Left lobe of liver (tissue), 2 donors: ENCODE measurements at regions not wholly inside any gene's neighbourhood (a gene's known extent, or its start where the extent isn't known, plus 50 kb on each side); places are given as distances from the start of the nearest gene placed in this dataset.

Source experiments
- ATAC-seq: fragments of 200-7000 bp; cut with Tn5 transposase; one replicate; pipeline ENCODE4 v1.9.1; 2020; ENCODE audit warnings: mild to moderate bottlenecking, moderate library complexity
- DNase-seq: peaks from one replicate; pipeline ENCODE4 v3.0.0-alpha.2; 2020; ENCODE audit warnings: low spot score
- donor health status: DM: no; HTN: no; CAD: no; lungs with moderate emphysema.
- donor health status: DM: no; HTN: yes; CAD: no.

- ATAC-seq = no peak
- no peak for DNase-seq
Measured at GRCh38 chr16:85989863-85990643, 91.1 kb downstream of the IRF8 start.

DNA sequence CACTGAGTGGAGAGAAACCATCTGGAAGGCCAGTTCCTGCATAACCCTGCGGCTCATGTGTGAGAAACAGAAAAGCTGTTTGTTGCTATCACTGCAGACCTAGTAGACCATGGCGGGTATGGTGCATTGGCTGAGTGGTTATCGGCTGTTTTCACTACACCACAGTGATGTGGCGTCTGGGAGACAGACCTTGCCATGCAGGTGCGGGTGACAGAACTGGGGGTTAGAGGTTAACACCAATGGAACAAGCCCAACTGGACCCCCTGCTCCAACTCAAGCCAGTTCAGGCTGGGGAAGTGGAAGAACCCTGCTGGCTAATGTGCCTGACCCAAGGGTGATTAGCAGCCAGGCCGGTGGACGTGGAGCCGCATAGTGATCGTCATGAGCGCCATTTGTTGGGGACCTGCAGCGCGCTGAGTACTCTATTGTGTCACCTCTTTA, 91.9 kb downstream of the IRF8 start:
- DNase-seq (no peak), ATAC-seq (no peak)

DNA sequence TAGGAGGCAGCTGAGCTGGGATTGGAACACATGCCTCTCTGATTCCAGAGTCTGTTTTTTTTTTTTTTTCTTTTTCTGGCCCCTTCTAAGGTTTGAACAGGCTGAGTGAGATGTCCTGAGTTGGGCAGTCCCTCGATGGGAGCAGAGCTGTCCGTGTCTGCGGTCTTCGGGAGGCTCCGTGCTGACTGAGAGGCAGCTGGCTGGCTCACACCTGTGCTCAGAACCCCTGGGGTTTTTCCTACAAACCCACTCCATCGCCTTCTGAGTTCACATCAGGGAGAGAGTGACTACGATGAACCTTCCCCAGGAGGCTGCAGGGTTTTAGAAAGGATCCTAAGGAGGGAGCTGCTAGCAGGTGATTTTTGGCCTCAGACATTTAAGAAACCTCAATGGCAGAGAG, 92.5 kb downstream of the IRF8 start:
- DNase-seq (no peak), ATAC-seq (no peak)

GRCh38 chr16:85991856-85992255, 92.9 kb downstream of the IRF8 start:
- DNase-seq (no peak), ATAC-seq (no peak)

DNA sequence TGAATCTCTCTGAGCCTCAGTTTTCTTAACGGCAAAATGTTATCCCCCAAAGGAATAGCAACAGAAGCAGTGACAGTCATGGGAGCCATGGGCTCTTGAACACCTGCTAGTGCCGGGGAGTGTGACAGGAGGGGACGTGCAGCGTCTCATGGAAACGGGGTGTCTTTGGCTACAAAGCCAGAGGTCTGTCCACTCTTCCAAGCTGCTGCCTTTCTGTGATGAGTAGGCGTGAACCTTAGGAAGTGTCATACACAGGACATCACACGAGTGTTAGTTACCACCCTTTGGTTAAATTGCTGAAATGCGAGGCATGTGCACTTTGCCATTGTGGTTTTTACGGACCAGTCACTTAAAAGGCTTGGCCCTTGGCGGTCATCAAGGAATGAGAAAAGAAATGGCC, 93.4 kb downstream of the IRF8 start:
- DNase-seq (no peak), ATAC-seq (no peak)

DNA sequence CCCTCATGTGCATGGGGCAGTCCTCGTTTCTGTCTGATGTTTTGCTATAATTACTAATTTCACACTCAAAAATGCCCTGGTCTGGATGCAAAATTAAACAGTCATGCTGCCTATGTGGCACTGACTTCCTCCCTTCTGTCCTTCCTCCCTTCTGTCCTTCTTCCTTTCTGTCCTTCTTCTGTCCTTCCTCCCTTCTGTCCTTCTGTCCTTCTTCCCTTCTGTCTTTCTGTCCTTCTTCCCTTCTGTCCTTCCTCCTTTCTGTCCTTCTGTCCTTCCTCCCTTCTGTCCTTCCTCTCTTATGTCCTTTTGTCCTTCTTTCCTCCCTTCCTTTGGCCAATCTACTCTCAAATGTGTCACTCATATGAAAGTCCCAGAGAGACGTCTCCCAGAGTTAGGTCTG, 93.8 kb downstream of the IRF8 start:
- no peak for ATAC-seq

GRCh38 chr16:85994492-85995490, 95.8 kb downstream of the IRF8 start:
- DNase-seq (no peak), ATAC-seq (no peak)

More for the DNA sequence above, 93.8 kb downstream of the IRF8 start:
- DNase-seq = no peak

DNA sequence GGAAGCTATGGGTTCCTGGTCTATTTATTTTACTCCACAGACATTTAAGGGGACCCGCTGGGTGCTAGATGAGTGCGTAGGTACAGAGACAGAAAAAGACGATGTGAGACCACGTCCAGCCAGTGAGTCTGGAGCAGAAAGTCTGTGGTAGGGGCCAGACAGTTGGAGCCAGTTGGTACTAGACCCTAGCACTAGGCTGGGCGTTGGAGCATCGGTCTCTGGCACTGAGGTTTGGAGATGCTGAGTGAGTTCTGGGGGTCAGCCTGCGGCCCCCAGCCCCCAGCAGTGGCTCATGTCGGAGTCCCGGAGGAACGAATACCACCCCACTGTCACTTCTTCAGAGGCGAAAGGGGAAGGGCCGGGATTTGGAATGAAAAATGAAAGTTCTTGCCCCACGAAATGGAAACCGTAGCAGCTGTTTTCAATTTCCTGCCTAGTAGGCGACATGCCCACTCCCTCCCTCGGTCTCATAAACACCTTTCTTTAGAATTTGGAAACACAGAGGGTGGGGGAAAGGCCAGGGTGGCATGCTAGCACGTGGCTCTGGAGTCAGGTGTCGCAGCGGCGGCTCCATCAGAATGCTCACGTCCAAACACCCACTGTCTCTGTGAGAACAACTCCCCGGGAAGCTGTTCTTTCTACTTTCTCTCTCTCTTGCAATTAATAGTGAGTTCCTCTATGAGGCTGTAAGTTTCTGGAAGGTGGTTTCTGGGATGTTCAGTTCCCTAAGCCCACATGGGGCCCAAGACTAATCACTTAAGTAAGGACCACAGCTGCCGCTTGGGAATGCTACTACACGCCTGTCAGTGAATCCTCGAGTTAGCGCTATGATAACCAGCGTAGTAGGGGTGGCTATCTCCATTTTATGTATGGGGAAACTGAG, 96.8 kb downstream of the IRF8 start:
- ATAC-seq (no peak), DNase-seq (no peak)

DNA sequence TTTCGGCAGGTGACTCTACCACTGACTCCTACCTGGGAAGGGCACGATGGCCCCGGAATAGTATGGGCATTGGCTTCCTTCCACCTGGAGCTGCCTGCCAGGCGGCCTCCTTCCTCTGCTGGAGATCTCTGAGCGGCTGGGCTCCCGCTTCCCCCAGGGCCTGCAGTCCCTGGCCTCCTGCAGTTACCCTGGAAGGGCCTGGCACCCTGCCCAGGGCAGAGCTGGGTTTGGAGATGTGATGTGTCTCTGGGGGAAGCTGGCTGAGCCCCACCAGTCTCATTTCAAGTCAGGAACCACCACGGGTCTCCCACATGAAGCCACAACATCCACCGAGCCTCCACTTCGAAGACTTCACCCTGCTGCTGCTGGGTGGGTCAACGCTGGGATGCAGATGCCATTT, 97.9 kb downstream of the IRF8 start:
- ATAC-seq (no peak), DNase-seq (no peak)

GRCh38 chr16:85998171-85998867, 99.4 kb downstream of the IRF8 start:
- ATAC-seq (no peak), DNase-seq (no peak)

DNA sequence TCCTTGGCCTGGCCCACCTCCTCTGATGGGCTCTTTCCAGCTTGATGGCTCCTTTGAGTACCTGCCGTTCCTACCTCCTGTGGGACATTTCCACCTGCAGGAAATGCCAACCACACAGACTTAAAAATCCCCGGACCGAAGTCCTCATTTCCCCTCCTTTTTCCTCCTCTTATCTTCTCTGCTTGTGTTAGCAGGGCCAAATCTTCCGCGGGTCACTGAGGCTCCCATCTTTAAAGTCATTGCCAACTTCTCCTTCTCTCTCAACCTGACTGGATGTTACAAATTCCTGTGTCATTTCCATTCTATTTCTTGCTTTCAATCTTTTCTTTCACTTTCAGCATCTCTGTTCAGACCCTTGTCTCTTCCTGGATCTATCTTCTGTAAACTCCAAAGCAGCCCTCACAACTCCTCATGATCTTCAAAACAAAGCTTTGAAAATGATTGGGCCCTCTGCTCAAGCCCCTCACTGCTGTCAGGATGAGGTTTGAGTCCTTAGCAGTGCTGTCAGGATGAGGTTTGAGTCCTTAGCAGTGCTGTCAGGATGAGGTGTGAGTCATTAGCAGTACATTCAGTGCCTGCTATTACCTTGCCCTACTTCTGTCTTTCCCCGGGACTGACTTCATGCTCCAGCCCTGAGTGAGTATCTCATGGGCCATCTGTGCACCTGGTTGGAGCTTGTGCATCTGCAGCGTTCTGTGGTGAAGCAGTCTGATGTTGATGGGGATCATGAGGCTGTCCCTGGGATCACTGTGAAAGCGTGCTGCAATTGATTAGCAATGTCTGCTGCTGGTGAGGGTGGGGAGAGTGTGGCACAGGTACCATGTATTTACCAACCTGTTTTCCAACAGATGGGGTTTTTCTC, 100.1 kb downstream of the IRF8 start:
- ATAC-seq = no peak
- DNase-seq = no peak

- ATAC-seq = no peak
Measured at GRCh38 chr16:85999778-86000177, 100.8 kb downstream of the IRF8 start.

DNA sequence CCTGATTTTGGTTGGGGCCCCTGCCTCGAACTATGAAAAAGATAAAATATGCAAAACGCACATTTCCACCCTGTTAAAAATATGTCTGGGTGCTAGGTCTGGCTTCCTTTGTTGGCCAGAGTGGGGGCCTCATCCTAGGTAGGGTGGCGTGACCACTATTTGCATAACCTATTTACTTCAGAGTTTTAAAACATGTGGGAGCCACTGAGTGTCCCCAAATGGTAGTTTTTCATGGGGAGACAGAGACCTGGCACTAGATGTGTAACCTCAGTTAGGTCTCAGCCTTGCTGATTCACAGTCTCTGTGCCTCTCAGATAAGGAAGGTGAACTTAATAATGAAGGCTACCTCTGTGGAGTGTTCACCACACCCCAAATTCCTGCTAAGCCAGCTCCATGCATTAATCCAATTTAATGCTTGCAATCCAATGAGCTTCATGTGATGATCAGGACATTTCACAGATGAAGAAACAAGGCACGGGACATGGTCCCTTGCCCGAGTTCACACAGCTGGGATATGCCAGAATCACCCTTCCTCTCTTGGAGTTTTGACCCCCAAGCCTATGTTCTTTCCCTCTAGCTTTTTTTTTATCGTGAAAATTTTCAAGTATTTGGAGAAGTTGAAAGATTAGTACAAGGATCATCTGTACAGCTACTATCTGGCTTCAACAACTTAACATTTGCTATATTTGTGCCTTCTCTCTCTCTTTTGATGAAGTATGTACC, 103.4 kb downstream of the IRF8 start:
- DNase-seq = no peak
- no peak for ATAC-seq

More at GRCh38 chr16:85999778-86000177, 100.8 kb downstream of the IRF8 start:
- DNase-seq = no peak

GRCh38 chr16:86007524-86007923, 108.6 kb downstream of the IRF8 start:
- ATAC-seq (no peak), DNase-seq (no peak)

DNA sequence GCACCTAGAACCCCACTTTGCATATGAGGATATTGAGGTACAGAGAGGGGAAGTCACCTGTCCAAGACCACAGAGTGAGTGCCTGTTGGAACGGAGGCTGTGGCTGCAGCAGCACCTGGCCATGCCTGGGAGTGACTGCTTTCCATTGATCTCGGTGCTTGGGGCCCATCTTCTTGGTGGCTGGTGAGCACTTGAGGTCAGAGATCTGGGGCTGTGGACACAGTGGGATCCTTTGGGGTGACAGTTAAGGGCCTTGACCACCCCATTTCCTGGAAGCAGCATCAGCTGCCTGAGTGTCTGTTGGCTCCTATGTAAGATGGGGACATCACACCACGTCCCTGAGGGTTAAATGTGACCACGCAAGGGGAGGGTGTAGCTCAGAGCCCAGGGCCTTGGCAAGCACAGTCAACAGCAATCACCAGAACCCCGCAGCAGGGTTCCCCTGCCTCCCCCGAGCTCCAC, 111.7 kb downstream of the IRF8 start:
- no peak for DNase-seq
- no peak for ATAC-seq

- ATAC-seq (no peak), DNase-seq (no peak)
Measured at GRCh38 chr16:86011532-86011931, 112.6 kb downstream of the IRF8 start.

DNA sequence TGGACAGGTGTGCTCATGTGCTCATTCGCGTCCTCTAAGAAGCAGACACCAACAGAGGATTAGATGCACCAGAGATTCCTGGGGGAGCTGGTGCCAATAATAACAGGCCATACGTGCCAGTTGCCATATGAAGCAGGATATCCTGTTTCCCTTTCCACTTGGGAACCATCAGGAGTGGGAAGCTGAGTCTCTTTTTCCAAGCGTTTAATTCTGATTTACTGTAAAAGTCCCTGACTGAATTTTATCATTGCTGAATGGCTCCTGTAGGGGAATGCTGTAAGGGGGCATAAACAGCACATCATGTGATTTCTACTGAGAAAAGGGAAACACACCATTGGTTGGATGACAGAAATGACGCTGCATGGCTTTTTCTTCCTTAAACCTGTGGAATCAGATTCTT, 113.3 kb downstream of the IRF8 start:
- ATAC-seq (no peak), DNase-seq (no peak)

GRCh38 chr16:86013867-86014266, 114.9 kb downstream of the IRF8 start:
- DNase-seq (no peak), ATAC-seq (no peak)

DNA sequence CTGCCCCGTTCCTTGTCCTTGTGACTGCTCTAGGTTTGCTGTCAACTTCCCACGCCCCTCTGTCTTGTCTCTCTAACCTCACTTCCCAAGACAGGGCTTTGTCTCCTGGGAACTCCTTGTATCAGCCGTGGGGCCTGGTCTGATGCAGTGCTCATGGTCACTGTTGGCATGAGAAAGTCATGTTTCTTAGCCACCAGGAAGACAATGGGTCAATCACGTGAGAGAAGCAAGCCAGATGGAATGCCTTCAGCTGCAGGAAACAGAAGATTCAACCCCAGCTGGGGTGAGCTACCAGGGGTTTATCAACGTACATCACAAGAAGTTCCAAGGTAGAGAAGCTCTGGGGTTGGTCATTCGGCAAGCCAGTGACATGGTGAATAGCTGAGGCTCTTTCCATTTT, 116.6 kb downstream of the IRF8 start:
- DNase-seq (no peak), ATAC-seq (no peak)
